Endothelial cell of umbilical vein (primary cell): ENCODE measurements at regions not wholly inside any gene's neighbourhood (a gene's known extent, or its start where the extent isn't known, plus 50 kb on each side); places are given as distances from the start of the nearest gene placed in this dataset.

Source experiments
- EZH2 ChIP-seq: IDR thresholded peaks from 2 replicates; pipeline ENCODE4 v1.6.1; 2012; ENCODE audit warnings: borderline replicate concordance, low read depth, mild to moderate bottlenecking, moderate library complexity, low read length, inconsistent platforms; ENCODE audit not compliant: severe bottlenecking
- POLR2A ChIP-seq: IDR thresholded peaks from 2 replicates; pipeline ENCODE4 v1.6.1; 2012; ENCODE audit warnings: low read depth, mild to moderate bottlenecking, control low read depth, low read length
- TF ChIP-seq, protein P1 (sequence below), 2 donors: IDR thresholded peaks; 1 replicate in 1 of 2; 2 replicates in 1 of 2; pipeline ENCODE4 v1.5.1; 2011; ENCODE audit warnings: low read length in 2 of 2, mild to moderate bottlenecking in 2 of 2, moderate library complexity in 2 of 2, control low read depth in 1 of 2, inconsistent platforms in 1 of 2, low read depth in 1 of 2; ENCODE audit not compliant: insufficient read depth in 1 of 2; ENCODE audit errors: extremely low read depth in 1 of 2

DNA sequence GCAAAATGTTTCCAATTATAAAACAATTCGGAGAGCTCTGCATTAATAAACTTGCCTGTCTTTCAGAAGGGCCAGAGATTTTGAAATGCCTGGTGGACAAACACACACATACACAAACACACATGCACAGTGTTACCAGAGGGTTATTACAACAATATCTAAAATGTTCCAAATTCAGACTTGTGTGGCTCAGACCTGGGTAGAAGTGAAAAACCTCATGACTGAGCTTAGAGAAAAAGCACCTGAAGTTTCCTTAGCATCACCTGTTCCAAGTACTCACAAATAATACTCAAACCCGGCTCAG is 247.9 kb downstream of the FOXD2 start:
- TF ChIP-seq, protein P1, sequence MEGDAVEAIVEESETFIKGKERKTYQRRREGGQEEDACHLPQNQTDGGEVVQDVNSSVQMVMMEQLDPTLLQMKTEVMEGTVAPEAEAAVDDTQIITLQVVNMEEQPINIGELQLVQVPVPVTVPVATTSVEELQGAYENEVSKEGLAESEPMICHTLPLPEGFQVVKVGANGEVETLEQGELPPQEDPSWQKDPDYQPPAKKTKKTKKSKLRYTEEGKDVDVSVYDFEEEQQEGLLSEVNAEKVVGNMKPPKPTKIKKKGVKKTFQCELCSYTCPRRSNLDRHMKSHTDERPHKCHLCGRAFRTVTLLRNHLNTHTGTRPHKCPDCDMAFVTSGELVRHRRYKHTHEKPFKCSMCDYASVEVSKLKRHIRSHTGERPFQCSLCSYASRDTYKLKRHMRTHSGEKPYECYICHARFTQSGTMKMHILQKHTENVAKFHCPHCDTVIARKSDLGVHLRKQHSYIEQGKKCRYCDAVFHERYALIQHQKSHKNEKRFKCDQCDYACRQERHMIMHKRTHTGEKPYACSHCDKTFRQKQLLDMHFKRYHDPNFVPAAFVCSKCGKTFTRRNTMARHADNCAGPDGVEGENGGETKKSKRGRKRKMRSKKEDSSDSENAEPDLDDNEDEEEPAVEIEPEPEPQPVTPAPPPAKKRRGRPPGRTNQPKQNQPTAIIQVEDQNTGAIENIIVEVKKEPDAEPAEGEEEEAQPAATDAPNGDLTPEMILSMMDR (IDR thresholded peaks at IDR 0.05; ENCODE audit: extremely low read depth in 1 of 2, insufficient read depth in 1 of 2, low read depth in 1 of 2, low read length in 2 of 2): no peak
- TF ChIP-seq POLR2A (no peak), EZH2 (no peak)
